HG02759 (cell line): ENCODE measurements at regions not wholly inside any gene's neighbourhood (a gene's known extent, or its start where the extent isn't known, plus 50 kb on each side); places are given as distances from the start of the nearest gene placed in this dataset.
"Not testable (repeated sequence)": the region's sequence is repeated elsewhere in the genome, so short reads cannot be mapped to it uniquely, and the experiment has no call there.

Source experiments
- ATAC-seq: cut with Tn5 transposase; IDR thresholded peaks from one replicate; pipeline ENCODE4 v1.9.1; 2021; ENCODE audit warnings: mild to moderate bottlenecking, moderate library complexity; ENCODE audit not compliant: unreplicated experiment

DNA sequence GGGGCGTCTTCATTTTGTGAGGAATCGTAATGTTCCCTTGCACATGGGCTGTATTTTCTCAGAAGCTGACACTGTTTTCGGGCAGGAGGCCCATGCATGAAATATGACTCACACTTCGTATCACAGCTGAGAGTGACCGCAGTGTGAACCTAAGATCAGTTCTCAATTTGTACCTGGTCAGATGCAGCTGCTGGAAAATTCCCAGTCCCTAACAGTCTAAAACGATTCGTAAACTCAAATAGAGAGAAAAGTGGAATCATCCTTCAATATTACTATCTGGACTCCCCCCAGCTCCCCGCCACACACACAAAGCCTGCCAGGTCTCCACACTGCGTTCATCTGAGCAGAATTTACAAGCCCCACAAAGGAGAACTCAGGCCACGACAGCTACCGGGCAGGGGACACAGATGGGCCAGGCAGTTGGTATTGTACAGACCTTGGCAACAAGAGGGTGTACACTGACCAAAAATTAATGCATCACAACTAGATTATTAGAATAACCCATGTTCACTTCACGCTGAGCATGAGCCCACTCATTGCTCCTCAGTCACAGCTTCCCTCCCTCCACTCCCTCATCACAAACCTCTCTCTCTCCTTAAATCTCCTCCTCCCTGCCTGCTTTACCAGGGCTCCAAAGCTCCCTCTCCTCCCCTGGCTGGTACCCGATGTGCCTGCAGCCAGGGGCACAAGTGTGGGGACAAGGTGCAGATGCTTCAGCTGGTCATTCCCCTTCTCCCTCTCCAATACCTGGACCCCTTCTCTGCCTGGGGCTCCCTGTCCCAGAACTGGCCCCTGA lies 488.4 kb downstream of the PREX1 start:
- ATAC-seq, result no peak

DNA sequence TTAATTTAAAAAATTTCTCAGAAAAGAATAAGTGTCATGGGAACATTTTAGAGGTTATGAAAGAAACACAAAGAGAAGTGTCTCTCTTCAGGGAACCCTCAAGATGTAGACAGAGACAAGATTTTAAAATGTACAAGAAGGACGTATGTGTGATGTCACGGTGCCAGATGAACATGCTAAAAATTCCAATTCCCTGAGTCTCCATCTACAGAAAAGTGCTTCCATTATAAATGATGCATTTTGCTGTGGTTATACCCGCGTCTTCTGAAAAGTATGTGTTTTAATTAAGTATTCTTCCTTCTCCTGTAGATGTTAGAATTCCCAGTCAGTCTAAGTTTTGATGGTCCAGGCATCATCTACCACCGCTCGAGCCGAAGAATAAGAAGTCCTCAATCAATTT lies 489.1 kb downstream of the PREX1 start:
- ATAC-seq, result no peak

DNA sequence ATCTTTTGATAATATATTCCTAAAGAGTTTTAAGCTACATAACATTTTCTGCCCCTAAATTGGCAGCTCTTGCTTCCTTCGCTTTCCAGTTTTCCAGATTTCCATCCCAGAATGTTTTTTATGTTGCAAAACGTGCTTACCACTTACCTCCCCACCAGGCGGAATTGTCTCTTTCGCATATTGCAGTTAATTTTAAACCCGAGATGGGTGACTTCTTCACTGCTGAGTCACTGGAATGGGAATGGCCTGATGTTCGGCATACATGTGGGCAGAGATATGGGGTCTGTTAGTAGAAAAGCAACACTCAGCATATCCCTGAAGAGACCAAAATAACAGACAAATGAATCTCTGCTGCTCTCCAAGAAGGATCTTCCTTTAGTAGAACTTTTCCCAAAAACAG lies 491.2 kb downstream of the PREX1 start:
- no peak for ATAC-seq

GRCh38 chr20:48335308-48336050 lies 492.3 kb downstream of the PREX1 start:
- no peak for ATAC-seq

DNA sequence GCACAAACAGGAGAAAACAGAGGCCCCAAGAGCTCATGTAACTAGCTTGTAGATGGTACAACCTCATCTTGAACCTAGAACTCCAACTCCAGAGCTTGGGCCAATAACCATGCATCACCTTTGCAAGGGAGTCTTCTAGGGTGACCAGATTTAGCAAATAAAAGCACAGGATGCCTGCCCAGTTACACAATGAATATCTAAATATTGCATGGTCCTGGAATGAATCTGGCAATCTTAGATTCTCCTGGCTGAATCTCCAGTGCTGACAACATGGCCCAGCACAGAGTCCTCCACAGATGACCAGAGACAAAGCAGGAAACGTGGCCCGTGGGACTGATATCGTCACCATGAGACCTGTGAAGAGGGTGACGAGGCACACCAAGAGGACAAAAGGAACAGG lies 494.1 kb downstream of the PREX1 start:
- no peak for ATAC-seq

DNA sequence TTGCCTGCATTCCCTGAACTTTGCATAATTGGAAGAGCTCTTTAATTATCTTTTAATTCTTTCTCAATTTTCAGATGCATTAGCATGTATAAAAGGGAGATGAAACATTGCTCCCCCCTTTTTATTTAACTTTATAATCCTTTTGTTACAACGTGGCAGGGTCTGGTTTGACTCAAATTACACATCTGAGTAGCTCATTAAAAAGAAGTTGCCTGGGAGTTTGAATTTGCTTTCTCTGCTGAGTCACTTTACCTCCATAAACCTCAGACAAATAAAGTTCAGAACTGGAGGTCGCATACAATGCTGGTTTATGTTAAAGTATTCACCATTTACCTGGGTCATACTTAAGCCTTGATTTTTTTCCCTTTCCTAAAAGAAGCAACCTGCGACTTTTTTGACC lies 495.2 kb downstream of the PREX1 start:
- ATAC-seq, result no peak

GRCh38 chr20:48331518-48332286 lies 496.1 kb downstream of the PREX1 start:
- no peak for ATAC-seq

DNA sequence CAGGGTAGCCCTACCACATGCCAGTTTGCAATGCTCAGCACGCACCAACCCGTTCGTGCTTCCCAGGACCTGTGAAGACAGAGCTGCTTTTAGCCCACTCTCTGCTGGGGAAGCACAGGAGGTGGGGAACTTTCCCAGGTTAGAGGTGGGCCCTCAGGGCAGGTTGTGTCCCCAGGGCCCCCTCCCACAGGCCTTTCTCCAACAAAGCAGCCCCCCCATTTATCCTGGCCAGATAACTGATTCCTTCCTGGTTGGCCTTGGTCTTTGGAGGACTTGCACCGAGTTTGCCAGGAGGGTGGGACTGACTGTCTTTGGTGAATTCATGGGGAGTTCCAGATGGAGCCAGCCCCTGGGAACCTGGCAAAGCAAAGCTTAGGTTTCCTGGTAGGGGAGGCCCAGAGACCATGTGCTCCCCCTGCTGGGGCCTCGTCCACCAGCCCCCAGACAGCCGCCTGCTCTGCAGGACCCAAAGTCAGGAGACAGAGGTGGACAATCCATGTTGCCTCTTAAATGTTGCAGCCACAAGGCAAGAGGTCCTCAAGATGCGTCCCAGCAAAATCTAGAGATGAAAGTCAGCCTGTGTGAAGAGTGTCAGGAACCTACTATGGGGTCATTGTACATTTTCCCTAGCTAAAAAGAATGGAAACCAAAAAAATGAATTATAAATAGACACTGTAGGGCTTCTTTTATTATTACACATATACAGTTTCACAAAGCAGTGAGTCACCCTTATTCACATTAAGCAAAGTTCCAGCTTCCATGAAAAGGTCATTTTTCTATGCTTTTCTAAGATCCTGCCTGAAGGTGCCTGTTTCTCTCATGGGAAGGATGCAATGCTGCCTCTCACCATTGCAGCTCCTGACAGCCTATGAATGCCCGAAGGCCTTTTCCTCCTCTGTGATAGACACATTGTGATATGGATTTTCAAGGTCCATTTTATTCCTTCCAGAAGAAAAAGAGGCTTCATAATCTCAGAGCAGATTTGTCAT lies 497.8 kb downstream of the PREX1 start:
- ATAC-seq, result no peak

GRCh38 chr20:48329031-48329615 lies 498.7 kb downstream of the PREX1 start:
- no peak for ATAC-seq

DNA sequence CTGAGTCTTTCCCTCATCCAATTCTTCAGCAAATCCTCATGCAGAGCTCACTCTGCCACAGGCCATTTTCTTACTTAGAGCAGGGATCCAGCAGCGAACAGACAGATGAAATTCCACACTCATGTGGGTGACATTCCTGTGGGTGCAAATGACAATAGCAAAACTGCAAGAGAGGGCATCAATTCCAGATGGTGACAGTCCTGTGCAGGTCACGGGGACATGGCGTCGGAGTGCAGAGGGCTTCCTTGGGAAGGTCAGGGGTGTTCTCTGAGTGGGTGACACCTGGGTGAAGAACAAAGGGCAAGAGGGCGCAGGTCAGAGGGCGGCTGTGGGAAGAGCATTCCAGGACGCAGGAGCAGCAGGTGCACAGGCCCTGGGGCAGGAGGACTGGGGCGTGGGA lies 500.0 kb downstream of the PREX1 start:
- ATAC-seq, result not testable (repeated sequence)

GRCh38 chr20:48326868-48327267 lies 500.9 kb downstream of the PREX1 start:
- no peak for ATAC-seq

- ATAC-seq, result no peak
These were observed 501.4 kb downstream of the PREX1 start for GRCh38 chr20:48326434-48326691.

DNA sequence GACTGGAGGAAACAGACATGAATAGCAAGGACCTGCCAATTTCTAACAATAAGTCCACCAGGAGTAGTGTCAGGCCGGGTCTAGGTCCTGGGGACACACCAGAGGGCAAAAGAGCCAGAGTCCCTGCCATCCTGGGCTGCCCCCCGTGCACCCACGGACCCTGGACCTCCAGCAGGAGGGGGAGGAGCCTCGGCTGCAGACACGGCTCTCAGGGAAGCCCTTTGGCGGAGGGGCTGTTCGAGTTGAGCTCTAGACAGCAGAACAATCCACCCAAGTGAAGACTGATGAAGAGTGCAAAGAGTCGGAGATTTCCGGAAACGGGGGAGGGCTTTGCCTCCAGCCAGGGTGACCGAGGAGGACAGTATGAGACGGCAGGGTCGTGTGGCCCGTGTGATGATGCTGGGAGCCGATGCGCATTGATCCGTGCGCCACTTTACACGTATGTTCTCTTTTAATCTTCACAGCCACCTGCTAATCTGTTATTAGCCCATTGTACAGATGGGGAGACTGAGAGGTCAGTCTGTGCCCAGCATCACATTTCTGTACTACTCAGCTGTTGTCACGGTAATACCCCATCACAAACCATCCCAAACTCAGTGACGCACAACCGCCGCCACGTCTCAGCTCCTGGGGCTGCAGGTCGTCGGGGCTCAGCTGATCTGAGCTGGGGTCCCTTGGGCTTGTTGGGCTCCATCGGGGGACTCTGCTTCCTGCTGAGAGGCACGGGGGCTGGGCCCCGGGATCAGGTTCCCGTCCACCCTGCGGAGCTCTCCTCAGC lies 502.0 kb downstream of the PREX1 start:
- ATAC-seq, result no peak

GRCh38 chr20:48324744-48325143 lies 503.1 kb downstream of the PREX1 start:
- no peak for ATAC-seq

DNA sequence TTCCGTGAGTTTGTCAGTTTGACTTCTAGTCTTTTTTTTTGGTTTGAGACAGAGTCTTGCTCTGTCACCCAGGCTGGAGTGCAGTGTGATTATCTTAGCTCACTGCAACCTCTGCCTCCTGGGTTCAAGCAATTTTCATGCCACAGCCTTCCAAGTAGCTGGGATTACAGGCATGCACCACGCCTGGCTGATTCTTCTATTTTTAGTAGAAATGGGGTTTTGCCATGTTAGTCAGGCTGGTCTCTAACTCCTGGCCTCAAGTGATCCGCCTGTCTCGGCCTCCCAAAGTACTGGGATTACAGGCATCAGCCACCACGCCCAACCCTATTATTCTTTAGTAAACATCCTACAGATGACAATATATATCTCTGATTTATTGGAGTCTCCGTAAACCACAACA lies 506.5 kb downstream of the PREX1 start:
- ATAC-seq, result no peak

DNA sequence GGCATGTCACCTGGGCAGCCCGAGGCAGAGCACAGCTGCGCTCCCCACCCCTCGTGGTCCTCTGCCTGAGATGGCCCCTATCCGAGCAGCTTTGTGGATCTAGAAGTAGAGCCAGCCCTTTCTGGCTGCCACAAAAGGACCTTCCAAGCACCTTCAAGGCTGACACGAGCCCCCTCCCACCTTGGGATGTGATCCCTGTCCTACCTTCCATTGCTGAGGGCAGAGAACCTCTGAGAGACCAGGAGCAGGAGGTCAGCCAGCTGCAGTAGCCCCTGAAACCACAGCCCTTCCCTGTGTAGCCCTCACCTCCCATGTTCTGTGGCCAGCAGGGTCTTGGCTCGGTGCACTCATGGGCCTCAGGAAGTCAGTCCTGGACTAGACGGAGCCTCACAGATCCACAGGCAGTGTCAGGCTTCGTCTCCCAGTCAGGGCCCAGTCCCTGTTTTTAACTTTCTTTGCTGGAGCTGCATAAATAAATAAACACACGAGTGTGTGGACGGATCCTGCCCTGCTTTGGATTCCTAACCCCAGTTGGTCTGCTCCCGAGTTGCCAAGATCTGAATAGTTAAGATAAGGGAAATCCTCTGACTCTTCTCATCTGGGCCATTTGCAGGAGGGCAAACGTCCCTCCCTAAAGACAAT lies 507.7 kb downstream of the PREX1 start:
- no peak for ATAC-seq

DNA sequence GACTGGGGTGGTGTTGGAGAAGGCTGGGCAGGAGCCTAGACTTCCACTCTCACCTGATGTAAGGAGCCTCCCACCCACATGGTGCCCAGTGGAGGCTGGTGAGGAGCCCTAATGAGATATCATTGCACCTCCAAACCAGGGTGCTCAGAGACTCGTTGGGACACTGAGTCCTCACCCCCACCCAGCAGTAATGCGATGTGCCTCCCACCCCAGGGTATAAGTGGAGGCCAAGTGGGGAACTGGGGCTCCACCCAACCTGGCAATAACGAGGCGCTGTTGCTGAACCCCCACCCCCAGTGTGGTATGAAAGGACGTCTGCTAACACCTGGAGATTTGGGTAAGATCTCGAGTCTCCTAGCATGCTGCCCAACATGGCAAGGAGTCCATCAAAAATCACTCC lies 510.2 kb downstream of the PREX1 start:
- ATAC-seq, result no peak

DNA sequence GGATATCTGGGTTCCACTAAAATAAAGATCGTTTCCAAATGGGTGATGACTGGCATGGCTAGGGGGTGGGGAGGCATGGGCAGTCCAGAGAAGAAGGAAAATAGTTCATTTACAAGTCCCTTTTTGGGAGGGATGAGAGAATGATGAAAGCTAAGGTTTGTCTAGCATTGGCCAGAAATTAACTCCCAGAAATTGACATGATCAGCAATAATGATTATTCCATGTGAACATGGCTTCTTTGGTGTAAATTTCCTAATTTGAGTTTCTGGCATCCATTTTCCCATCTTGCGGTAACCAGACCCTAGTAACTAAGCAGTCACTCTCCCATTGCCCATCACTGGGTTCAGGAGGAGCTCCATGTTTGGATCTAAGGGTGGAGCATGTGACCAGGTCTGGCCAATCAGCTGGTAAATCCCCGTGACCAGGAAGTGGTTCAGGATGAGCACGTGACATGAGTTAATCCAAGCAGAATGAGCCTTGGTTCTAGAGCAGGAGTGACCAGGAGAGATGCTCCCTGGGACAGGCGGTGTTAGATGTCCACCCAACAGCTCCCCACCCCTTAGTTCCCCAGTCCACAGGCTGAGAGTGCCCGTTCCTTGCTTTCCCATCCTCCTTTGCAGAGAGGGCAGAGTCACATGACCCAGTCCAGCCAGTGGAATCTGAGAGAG lies 512.7 kb downstream of the PREX1 start:
- no peak for ATAC-seq

GRCh38 chr20:48313324-48313723 lies 514.5 kb downstream of the PREX1 start:
- ATAC-seq, result no peak
